Cardiac muscle cell (in vitro differentiated cells and primary cell): ENCODE measurements at regions not wholly inside any gene's neighbourhood (a gene's known extent, or its start where the extent isn't known, plus 50 kb on each side); places are given as distances from the start of the nearest gene placed in this dataset.

Experiments used
- DNase-seq, 2 donors: peaks; one replicate each; pipeline versions ENCODE4 v3.0.0 to v3.0.0-alpha.2; 2010 to 2017; ENCODE audit warnings: low read depth in 1 of 2, low spot score in 1 of 2
- H3K27ac ChIP-seq: fragments of 200-600 bp; sonication (generic); 2 replicates; pipeline ENCODE4 v1.5.1; 2016
- H3K27me3 ChIP-seq: fragments of 200-600 bp; sonication (generic); 2 replicates; pipeline ENCODE4 v1.6.0; 2016; ENCODE audit warnings: control low read depth
- H3K36me3 ChIP-seq: fragments of 200-600 bp; sonication (generic); 2 replicates; pipeline ENCODE4 v1.5.1; 2016; ENCODE audit warnings: control low read depth
- H3K4me1 ChIP-seq: fragments of 200-600 bp; sonication (generic); 2 replicates; pipeline ENCODE4 v1.8.1; 2017; ENCODE audit warnings: low read depth, mild to moderate bottlenecking, mixed run types
- H3K4me3 ChIP-seq: fragments of 200-600 bp; sonication (generic); 2 replicates; pipeline ENCODE4 v1.5.1; 2016; ENCODE audit warnings: mild to moderate bottlenecking
- H3K9me3 ChIP-seq: fragments of 200-600 bp; sonication (generic); 2 replicates; pipeline ENCODE4 v1.5.1; 2017; ENCODE audit warnings: low read depth, mild to moderate bottlenecking, control low read depth
- TF ChIP-seq, protein P1 (sequence below): IDR thresholded peaks from 2 replicates; pipeline ENCODE4 v1.5.1; 2012; ENCODE audit warnings: low read depth, mild to moderate bottlenecking, low read length

GRCh38 chr5:3376611-3377010 is 219.0 kb upstream of the IRX1 start:
- no peaks in the 10 kb centered on the region for H3K36me3 ChIP-seq
- no peak overlapping the region for H3K4me3 ChIP-seq
- no peaks in the 10 kb centered on the region for H3K27me3 ChIP-seq
- H3K9me3 ChIP-seq, result no peaks in the 10 kb centered on the region
- no peaks in the 10 kb centered on the region for H3K4me1 ChIP-seq
- DNase-seq, result no peak
- H3K27ac ChIP-seq, result no peak overlapping the region
- TF ChIP-seq, protein P1, sequence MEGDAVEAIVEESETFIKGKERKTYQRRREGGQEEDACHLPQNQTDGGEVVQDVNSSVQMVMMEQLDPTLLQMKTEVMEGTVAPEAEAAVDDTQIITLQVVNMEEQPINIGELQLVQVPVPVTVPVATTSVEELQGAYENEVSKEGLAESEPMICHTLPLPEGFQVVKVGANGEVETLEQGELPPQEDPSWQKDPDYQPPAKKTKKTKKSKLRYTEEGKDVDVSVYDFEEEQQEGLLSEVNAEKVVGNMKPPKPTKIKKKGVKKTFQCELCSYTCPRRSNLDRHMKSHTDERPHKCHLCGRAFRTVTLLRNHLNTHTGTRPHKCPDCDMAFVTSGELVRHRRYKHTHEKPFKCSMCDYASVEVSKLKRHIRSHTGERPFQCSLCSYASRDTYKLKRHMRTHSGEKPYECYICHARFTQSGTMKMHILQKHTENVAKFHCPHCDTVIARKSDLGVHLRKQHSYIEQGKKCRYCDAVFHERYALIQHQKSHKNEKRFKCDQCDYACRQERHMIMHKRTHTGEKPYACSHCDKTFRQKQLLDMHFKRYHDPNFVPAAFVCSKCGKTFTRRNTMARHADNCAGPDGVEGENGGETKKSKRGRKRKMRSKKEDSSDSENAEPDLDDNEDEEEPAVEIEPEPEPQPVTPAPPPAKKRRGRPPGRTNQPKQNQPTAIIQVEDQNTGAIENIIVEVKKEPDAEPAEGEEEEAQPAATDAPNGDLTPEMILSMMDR, result no peak

GRCh38 chr5:3375586-3376311 is 219.9 kb upstream of the IRX1 start:
- Histone ChIP-seq H3K4me1 (no peaks in the 10 kb centered on the region), H3K9me3 (no peaks in the 10 kb centered on the region), H3K27me3 (no peaks in the 10 kb centered on the region), H3K27ac (no peak overlapping the region), H3K36me3 (no peaks in the 10 kb centered on the region), H3K4me3 (no peak overlapping the region)
- TF ChIP-seq, protein P1, result no peak
- no peak for DNase-seq

GRCh38 chr5:3373391-3373790 is 222.2 kb upstream of the IRX1 start:
- Histone ChIP-seq H3K27ac (no peak overlapping the region), H3K9me3 (no peaks in the 10 kb centered on the region), H3K27me3 (no peaks in the 10 kb centered on the region), H3K4me3 (no peak overlapping the region), H3K4me1 (no peaks in the 10 kb centered on the region), H3K36me3 (no peaks in the 10 kb centered on the region)
- no peak for DNase-seq
- TF ChIP-seq, protein P1, result no peak

GRCh38 chr5:3372289-3372688 is 223.3 kb upstream of the IRX1 start:
- Histone ChIP-seq H3K4me1 (no peaks in the 10 kb centered on the region), H3K27me3 (no peaks in the 10 kb centered on the region), H3K36me3 (no peaks in the 10 kb centered on the region), H3K27ac (no peak overlapping the region), H3K4me3 (no peak overlapping the region), H3K9me3 (no peaks in the 10 kb centered on the region)
- TF ChIP-seq, protein P1, result no peak
- DNase-seq, result no peak

GRCh38 chr5:3365501-3366215 is 230.0 kb upstream of the IRX1 start:
- no peaks in the 10 kb centered on the region for H3K9me3 ChIP-seq
- no peaks in the 10 kb centered on the region for H3K4me1 ChIP-seq
- H3K27ac ChIP-seq, result no peak overlapping the region
- H3K27me3 ChIP-seq, result no peaks in the 10 kb centered on the region
- TF ChIP-seq, protein P1, result no peak
- DNase-seq, result no peak
- no peaks in the 10 kb centered on the region for H3K36me3 ChIP-seq
- H3K4me3 ChIP-seq, result no peak overlapping the region
